GM18499 (cell line): ENCODE measurements at regions not wholly inside any gene's neighbourhood (a gene's known extent, or its start where the extent isn't known, plus 50 kb on each side); places are given as distances from the start of the nearest gene placed in this dataset.
"Not testable (repeated sequence)": the region's sequence is repeated elsewhere in the genome, so short reads cannot be mapped to it uniquely, and the experiment has no call there.

Experiments used
- ATAC-seq: cut with Tn5 transposase; IDR thresholded peaks from one replicate; pipeline ENCODE4 v1.9.1; 2021; ENCODE audit warnings: moderate number of reproducible peaks; ENCODE audit not compliant: insufficient read depth, unreplicated experiment

DNA sequence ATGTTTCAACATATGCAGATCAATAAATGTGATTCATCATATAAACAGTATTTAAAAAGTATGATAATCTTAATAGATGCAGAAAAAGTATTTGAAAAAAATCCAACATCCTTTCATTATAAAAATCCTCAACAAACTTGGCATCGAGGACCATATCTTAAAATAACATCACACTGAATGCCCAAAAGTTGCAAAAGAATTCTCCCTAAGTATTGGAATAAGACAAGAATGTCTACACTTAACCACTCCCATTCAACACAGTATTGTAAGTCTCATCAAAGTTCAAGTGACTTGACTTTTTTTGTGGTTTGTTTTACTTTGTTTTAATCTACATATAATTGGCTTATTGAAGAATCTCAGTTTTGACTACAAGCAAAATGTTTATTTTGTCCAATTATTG, 779.0 kb upstream of the SLIT2 start:
- ATAC-seq: no peak

DNA sequence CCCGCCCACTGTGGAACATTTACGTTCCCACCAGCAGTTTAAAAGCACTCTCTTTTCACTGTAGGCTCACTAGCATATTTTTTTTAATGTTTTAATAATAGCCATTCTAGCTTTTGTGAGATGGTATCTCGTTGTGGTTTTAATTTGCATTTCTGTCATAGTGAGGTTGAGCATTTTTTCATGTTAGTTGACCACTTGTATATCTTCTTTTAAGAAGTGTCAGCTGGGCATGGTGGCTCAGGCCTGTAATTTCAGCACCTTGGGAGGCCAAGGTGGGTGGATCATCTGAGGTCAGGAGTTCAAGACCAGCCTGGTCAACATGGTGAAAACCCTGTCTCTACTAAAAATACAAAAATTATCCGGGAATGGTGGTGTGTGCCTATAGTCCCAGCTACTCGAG, 781.7 kb upstream of the SLIT2 start:
- ATAC-seq: not testable (repeated sequence)

DNA sequence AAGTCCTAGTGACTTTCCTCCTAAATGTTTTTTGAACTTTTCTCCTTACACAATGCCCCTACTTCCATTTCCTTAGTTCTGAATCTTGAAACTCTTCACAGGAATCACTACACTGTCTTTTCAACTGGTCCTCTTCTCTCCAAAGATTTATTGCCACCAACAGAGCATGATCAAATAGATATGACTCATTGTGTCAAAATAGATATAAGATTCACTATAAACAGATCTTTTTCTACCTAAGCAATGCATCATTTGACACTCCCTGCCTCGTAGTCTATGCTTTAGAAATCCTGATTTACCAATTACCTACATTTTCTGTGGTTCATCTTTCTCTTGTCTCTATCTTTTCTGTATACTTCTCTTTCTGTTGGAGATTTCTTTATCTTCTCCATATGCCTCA, 789.6 kb upstream of the SLIT2 start:
- no peak for ATAC-seq

DNA sequence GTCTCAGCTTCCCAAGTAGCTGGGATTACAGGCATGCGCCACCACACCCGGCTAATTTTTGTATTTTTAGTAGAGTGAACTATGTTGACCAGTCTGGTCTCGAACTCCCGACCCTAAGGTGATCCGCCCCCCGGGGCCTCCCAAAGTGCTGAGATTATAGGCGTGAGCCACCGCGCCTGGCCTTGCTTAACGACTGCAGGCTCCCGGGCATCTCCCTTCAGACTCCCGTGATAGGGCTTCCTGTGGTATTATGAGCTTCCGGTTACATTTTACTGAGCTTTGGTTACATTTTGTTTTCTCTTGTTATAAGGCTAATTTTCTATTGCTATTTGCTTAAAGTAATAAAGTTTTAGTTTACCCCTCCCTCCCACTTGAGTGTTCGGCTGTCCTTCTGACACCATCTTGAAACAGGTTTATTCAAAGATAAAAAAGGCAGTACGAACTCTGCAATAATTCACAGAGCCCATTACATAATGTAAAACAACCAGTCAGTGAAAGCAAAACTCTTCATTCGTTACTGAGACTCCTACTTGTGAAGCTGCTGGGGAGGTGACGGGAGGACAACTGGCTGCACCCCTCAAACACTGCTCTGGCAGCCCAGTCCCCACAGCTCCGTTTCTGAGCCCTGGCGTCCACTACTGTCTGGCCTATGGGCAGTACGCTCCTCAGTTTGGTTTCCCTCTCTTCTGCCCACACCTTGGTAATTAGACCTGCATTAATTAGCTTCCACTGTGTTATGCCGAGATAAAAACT, 795.7 kb upstream of the SLIT2 start:
- ATAC-seq: no peak

DNA sequence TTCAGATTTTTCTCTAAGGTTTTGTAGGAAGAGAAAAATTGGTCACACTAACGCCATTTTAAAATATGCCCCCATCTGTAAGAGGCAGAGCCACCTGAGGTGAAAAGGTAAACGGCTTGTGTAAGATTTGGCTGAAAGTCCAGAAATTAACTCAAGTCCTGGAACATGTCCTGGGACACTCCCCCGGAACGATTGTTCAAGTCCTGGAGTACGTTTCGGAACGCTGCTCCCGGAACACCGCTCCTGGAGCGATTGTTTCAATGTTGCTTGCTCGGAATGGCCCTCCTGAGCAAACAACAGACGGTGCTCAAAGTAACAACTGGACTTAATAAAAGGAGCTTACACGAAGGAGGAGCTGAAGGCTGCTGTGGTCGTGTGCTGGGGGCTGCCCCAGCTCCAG, 796.5 kb upstream of the SLIT2 start:
- ATAC-seq: no peak

DNA sequence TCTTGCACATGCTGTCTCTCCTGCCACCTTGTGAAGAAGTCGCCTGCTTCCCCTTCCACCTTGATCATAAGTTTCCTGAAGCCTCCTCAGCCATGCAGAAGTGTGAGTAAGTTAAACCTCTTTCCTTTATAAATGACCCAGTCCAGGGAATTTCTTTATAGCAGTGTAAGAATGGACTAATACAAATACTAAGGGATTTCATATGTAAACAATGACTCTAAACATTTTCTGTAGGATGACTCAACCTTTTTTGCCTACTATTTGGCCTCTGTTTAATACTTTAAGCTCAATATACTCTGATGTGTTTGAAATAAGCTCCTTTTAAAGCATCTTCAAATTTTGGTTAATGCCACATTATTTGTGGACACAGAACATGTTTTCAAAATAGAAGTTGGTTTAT, 813.5 kb upstream of the SLIT2 start:
- ATAC-seq: no peak

DNA sequence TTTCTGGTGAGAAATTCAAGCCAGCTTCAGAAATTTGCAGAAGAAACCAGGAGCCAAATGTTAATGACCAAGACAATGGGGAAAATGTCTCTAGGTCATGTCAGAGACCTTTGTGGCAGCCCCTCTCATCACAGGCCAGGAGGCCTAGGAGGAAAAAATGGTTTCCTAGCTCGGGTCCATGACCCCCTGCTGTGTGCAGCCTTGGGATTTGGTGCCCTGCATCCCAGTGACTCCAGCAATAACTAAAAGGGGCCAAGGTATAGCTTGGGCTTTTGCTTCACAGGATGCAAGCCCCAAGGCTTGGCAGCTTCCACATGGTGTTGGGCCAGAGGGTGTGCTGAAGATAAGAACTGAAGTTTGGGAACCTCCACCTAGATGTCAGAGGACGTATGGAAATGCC, 814.7 kb upstream of the SLIT2 start:
- ATAC-seq: no peak

DNA sequence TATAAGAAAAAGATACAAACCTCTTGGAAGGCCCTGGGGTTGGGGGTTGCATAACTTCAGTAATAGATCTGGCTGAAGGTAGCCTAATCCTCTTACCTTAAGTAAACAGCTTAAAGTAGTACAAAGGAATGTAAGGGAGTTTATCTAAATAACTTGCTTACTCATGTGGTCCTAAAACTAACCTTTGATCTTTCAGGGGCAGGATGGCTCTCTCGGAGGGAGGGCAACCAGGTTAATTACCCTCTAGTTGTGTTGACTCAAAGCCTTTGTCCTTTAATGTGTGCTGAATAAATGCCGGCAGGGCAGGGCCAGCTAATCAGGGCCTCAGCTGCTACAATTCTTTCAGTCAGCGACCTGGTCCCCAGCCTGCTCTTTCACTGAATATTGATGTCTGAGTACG, 822.0 kb upstream of the SLIT2 start:
- no peak for ATAC-seq

DNA sequence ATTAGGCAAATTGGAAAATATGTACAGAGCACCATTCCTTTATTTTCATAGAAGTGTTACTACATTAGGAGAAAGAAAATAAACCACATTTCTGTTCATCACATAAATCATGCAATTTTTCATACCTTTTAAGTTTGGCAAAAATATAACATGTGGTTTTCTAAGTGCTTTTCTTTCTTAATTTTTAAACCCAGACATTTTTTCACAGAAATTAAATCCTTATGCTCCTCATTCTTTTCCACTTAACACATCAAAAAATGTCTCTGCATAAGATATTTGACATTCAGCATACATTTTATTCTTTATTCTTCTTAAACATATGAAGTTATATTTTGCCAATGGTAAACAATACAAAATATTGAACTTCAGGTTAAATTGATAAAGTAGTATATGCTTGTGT, 826.6 kb upstream of the SLIT2 start:
- no peak for ATAC-seq

DNA sequence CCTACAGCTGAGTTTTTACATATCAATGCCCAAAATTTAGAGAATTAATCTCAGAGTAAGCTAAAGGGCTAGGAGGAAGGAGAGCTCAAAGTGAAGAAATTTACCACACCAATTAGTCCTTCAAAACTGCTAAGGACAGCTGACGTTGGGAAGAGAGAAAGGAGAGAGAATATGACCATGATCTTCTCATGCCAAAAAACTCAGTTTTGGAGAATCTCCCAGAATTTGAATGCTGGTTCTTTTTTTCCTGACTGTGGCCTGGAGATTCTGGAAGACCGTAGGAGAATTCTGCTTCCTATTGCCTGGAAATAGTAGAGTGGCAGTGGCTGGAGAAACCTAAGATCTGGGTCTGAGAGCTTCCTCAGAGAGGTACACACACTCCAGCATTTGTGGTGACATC, 834.4 kb upstream of the SLIT2 start:
- ATAC-seq: no peak

DNA sequence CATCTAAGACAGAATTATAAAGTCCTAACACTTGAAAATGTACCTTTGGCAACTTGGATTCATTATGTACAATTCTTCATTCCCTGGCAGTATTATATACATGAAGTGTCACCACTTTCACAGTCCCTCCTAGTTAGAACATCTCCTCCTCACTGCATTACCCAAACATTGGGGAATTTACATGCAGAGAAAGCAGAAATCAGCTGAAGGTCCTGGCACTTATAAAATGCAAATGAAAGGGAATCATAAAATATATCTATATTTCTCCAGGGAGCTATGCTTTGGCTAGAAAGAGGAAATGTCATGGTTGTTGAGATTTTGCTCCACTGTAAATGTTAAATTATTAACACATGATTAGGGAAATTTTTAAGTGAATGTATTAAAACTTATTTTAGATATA, 835.6 kb upstream of the SLIT2 start:
- ATAC-seq: no peak

DNA sequence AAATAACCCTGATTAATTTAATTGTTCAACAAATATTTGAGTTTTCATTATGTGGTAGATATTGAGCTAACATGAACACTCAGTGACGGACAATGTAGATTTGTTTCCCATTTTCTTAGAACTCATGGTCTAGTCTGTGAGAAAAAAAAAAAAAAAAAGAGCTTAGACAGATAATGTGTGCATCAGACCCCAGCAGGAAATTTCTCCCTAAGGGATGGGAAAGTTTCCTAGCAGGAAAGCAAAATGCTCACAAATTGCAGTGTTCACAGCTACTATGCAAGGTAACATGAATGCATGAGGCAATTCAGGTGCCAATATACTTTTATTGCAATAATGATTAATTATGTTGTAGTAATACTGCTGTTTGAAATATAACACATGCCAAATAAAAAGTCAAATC, 843.2 kb upstream of the SLIT2 start:
- no peak for ATAC-seq

DNA sequence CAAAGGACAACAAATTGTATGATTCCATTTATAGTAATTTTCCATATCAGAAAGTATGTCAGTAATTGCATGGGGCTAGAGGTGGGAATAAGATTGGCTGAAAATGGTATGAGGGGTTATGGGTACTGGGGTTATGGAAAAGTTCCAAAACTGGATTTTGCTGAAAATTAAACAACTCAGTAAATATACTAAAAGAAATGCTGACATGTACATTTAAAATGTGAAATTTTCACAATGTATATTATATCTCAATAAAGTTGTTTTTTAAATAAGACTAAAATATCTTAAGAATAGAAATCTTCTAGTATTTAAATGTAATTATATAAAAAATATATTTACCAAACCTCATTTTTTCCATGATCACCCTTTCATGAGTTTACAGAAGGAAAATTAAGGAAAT, 844.9 kb upstream of the SLIT2 start:
- ATAC-seq: no peak

DNA sequence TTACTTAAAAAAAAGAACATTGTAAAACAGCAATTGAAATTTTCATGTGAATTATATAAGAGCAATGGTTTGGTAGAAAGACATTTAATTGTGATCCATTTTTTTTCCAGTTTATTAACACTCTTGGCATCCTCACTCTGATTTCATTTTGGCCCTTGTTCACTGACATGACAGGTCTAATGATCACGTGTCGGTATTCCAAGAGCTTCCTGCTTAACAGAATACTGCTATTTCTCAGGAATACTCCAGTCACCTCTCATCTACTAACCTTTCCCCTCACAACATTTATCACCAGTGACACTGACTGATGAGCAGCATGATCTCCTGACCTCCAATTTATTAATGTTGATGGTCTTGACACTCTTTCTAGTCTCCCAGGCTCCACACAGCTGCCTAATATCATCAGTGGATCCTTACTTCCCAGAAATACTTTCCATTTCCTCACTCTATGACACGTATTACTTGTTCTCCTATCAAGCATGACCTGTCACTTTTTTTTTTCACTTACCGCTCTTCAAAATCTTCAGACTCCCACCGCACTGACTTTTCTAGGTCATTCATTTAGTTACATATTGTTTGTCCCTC, 847.8 kb upstream of the SLIT2 start:
- ATAC-seq: no peak

DNA sequence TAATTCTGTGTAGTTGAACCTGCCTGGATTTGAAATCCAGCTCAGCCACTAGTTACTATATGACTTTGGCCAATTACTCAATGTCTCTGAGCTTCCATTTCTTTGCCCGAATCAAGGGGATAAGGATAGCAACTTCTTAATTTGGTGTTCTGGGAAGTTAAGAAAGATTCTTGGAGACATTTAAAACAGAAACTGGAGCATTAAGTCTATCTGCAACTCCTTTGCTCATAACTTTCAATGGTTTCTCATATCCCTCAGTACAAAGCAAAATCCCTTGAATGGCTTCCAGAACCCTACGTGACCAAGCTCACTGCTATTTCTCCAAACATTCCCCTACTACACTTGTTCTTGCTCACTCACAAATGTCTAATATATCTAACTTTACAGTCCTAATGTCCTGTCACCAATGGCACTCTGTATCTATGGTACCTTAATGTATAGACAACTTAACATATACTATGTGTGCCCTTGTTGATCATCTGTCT, 849.1 kb upstream of the SLIT2 start:
- no peak for ATAC-seq

DNA sequence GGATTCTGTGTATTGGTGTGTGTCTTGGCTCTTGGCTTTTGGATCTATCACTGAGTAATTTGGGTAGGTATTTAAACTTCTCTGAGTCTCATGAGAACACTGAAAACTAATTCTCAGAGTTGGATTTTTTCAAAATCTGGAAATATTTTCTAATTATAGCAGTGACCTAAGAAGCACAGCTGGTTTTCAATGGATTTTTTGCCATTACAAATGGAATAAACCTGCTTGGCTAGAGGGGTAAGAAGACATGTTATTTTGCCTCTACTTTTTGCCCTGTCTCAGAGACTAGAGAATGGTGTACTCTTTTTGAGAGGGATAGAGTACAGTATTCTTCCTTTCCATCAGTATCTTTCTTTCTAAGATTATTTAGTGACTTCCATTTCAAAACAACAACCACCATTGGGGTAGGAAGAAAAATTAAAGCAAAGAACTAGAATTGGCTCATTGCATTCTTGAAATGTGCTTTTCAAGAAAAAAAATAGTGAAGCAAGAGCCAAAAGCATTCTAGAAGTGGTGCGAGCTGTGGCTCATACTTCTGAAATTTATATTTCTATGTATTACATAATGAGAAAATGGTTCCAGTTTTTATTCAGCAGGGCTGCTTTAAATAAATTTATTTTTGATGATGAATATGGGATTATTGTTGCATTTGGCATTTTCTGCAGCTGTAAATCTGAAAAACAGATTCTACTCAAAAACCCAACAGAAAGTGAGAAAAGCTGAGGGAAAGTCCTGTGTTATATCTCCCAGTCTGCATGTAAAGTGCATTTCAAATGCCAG, 850.2 kb upstream of the SLIT2 start:
- ATAC-seq: no peak

DNA sequence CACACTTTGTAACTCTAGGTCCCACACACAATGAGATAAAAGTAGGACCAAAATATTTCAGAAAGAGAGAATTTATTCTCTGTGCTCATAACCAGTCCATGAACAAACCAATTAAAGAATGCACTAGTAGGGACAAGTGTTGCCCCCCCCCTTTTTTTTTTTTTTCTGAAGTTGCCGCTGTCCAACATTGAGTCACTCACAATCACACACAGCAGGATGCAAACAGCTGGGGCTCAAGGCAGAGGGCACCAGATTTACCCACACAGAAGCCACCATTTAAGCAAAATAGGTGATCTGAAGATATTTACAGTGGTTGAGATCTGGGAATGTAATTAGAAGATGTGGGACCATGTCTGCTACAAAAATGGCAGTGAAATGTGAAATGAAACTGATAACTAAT, 850.9 kb upstream of the SLIT2 start:
- ATAC-seq: no peak

DNA sequence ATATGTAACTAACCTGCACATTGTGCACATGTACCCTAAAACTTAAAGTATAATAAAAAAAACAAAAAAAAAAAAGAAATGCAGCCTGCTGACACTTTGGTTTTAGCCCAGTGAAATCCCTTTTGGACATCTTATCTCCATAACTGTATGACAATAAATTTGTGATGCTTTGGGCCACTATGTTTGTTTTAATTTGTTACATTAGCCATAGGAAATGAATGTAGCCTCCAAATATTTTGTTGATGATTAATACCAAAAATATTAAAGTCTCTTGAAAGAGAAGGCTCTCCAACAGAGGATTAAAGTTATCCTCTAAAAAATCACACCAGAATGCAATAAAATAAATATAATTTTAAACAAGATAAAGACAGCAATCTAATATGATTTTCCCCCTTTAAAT, 852.7 kb upstream of the SLIT2 start:
- ATAC-seq: no peak

DNA sequence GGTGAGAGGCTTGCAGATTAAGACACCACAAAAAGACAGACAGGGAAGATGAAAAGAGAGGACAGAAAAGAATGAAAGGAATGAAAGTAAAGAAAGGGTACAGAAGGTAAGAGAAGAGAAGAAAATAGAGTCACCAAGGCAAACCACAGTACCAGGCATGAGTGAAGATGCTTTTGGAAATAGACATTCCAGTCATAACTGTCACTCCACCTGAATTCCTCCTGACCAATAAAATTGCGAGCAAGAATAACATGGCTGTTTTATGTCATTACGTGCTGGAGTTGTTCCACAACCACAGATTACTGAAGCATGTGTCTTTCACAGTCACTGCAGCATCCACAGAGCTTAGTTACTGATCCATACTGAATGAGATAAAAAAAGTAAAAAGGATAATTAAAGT, 864.9 kb upstream of the SLIT2 start:
- no peak for ATAC-seq

DNA sequence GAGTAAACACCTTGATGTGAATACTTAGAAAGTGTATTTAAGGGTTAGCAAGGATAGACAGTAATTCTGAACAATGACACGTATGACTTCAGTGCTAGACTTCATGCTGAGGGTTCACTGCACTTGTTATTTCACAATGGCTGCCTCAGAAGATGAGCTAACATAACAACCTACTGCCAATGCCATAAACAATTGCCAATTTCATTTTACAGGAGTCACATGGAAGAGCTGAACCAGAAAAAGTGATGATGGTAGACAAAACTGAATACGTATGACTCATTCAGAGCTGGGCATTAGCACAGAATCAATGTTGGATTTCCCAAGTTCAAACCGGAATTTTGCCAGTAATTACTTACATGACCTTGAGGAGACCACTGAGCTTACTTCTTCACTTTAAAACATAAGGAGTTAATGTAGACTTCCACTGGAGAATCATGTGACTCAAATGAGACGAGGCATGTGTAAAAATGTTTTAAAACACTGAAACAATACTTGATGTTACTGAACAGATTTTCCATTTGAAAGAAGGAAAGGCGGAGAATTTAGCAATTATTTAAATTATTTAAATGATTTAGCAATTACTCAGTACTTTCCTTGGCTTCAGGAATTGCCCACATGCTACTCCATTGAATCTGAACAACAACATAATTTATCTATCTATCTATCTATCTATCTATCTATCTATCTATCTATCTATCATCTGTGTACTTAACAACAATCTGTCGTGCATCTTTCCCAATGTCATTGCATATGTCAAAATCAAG, 868.5 kb upstream of the SLIT2 start:
- ATAC-seq: no peak

DNA sequence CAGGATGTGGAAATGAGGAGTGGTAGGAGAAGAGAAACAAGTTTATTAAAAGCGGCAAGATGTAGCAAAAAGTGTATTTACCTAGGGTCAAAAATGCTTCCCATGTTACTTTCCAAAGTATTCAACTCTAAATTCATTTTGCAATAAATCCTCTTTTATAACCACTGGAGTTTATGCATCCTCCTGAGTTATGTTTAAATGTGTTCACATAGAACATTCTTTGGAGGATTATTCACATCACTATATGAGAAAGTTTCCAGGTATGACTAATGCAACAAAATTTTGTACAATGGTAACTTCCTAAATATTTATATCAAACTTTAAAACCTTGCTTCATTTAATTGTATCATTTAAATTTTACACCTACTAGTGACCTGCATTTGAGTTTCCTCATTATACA, 870.6 kb upstream of the SLIT2 start:
- no peak for ATAC-seq
